ENCODE measurements at regions not wholly inside any gene's neighbourhood (a gene's known extent, or its start where the extent isn't known, plus 50 kb on each side); places are given as distances from the start of the nearest gene placed in this dataset.
"Not testable (repeated sequence)": the region's sequence is repeated elsewhere in the genome, so short reads cannot be mapped to it uniquely, and the experiment has no call there.

DNA sequence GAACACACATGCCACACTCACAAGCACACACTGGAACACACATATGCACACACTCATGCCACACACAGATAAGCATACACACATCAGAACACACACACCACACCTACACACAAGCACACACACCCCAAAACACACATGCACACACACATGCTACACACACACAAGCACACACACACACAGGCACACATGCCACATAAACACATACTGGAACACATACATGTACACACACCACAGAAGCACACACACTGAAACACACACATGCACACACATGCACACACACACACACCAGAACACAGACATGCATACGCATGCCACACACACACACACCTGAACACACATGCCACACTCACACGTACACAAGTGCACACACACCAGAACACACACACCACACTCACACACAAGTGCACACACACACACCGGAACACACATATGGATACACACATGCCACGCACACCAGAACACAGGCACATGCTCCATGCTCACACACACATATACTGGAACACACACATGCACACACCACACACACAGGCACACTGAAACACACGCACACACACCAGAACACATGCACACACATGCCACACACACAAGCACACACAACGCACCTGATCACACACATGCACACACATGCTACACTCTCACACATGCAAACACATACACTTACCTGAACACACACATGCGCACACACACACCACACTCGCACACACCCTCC lies 78.0 kb upstream of the IRX4 start:
- no peak for DNase-seq (ENCODE audit: low spot score)

DNA sequence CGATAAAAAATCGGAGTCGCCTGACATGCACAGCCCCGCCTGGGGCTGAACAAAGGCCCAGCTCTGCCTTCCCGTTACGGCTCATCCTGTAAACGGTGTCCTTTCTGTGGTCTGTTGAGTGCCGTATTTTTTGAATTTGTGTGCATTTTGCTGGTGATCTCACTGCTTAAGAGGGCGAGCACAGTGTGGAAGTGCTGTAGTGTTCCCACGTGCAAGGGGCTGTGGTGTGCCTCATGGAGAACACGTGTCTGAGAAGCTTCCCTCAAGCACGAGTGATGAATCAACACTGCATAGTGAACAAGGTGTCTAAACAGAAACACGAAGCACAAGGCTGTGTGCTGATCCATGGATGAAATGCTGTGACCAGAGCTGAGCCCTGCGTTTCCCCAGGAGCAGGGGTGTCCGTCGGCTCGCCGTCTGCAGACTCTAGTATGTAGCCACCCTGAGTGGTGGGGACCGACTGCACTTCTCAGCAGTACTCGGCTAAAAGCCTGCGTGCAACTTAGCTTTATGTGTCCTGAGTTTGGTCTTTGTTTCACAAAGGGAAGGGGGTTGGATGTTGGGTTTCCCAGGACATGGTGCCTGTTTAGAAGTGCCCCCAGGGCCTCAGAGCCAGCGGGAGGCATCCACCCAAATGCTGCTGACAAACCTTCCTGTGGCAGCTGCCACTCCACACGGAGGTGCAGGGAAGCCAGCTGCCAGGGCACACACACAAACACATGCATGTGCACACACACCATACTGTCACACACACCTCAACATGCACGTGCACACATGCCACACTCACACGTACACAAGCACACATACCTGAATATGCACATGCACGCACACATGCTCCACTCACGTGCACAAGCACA lies 77.2 kb upstream of the IRX4 start:
- no peak for DNase-seq (ENCODE audit: low spot score)

DNA sequence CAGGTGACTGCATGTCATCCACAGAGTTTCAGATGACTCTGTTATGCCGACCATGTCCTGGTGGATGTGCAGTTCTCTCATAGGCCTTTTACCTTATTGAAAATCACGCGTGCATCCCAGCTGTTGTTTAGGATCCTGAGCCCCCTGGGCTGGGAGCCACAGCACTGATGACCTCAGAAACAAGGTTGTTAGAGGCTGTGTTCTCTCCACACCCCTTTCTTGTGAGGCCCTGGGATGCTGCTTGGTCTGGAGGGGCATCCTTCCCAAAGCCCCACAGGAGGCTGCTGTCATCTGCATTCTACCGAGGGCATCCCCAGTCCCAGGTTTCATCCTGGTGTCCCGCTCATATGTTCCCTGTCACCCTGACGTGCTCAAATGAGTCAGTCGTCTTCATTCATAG lies 76.5 kb upstream of the IRX4 start:
- DNase-seq (ENCODE audit: low spot score) = no peak

DNA sequence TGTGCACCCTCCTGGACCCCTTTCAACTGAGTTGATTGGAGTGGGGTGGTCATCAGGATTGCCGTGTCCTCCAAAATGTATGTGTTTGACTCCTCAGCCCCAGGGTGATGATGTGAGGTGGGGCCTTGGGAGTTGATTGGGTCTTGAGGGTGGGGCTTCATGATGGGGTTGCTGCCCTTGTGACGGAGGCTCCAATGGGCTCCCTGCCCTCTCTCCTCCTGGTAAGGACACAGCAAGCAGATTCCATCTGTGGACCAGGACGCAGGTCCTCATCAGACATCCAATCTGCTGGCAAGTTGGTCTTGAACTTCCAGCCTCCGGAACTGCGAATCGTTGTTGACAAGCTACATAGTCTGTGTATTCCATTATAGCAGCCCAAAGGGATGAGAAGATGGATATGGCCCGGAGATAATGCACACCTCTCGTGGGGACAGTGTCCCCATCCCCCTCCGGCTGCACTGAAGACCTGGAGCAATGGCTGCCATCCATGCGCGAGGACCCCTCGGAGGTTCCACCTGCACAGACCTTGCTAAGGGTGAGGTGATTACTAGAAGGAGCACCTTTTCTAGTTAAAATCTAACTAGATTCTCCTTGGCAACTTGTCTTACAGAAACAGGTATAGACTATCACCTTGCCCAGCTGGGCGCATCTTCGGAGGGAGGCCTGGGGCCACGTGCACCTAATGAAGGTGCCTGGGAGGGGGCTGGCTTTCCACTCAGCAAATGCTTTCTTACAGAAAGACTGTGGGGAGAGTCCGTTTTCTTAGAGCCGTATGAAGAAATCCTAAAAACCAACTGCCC lies 75.7 kb upstream of the IRX4 start:
- DNase-seq (ENCODE audit: low spot score) = no peak

DNA sequence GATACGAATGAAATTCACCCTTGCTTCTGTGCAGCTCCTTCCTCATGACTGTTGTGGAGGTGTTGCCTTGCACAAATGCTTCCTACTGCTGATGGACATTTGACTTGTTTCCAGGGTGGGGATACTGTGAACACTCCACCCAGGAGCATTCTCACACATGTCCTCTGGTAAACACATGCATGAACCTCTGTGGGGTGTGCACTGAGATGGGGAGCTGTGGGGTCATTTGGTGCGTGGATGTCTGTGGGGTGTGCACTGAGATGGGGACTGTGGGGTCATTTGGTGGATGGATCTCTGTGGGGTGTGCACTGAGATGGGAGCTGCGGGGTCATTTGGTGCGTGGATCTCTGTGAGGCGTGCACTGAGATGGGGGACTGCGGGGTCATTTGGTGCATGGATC lies 72.9 kb upstream of the IRX4 start:
- DNase-seq (ENCODE audit: low spot score) = no peak

DNA sequence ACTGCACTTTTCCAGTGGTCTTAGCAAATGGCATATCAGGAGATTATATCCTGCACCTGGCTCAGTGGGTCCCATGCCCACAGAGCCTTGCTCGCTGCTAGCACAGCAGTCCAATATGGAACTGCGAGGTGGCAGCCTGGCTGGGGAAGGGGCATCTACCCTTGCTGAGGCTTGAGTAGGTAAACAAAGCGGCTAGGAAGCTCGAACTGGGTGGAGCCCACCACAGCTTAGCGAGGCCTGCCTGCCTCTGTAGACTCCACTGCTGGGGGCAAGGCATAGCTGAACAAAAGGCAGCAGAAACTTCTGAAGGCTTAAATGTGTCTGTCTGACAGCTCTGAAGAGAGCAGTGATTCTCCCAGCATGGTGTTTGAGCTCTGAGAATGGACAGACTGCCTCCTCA lies 71.0 kb upstream of the IRX4 start:
- not testable (repeated sequence) for DNase-seq (ENCODE audit: low spot score)

DNA sequence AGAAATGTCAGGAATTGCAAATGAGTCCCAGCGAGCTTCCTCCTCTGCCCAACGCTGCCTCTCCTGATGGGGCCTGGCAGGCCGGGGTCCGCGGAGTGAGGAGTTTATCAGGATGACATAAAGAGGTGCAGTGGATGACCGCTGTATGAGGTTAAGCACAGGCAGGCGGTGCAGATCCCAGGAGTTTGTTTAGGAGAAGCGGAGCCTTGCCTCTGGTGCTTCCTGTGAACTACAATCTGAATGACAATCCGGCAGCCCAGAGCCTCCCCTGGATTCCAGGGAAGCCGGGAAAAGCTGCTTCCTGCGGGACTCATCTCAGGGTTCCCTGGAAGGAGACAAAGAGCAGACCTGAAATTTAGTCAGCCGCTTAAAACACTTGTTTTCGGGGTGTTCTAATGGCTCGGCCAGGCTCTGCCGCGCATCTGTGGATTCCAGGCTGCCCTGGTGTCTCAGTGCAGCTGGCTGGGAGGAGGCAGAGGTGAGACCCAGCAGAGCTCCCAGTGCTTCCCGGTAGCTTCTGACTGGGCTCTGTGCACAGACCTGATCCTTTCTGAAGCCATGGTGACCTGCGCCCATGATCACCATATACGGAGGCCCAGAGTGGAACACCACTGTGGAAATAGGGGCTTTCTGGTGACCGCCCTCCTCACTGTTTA lies 69.8 kb upstream of the IRX4 start:
- DNase-seq (ENCODE audit: low spot score) = no peak

DNA sequence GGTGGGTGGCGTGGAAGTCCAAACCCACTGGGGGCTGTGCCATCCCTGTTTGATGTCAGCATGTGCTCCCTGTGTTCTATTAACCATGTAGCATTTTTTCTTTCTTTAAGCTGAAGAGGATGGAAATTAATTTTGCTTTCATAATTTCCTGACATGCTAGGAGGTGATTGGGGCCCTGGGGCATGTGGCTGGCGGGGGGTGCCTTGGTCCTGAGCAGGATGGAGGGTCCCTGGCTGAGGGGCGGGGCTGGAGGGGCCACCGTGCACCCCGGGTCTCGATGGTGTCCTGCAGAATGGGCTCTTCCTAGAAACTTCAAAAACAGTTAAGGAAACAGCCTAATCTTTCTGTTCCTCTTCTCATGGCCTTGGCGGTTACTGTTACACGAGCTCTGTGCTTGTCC lies 69.3 kb upstream of the IRX4 start:
- DNase-seq (ENCODE audit: low spot score) = no peak

DNA sequence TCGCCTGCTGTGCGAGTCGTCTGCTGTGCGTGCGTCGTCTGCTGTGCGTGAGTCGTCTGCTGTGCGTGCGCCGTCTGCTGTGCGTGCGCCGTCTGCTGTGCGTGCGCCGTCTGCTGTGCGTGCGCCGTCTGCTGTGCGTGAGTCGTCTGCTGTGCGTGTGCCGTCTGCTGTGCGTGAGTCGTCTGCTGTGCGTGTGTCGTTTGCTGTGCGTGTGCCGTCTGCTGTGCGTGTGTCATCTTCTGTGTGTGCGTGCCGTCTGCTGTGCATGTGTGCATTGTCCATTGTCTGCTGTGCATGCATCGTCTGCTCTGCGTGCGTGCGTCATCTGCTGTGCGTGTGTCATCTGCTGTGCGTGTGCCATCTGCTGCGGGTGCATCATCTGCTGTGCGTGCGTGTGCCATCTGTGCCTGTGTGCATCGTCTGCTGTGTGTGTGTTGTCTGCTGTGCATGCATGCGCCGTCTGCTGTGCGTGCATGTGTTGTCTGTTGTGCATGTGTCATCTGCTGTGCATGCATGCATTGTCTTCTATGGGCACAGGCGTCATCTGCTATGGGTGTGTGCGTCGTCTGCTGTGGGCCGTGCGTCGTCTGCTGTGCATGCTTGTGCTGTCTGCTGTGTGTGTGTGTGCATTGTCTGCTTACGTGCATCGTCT lies 68.6 kb upstream of the IRX4 start:
- DNase-seq (ENCODE audit: low spot score) = no peak

DNA sequence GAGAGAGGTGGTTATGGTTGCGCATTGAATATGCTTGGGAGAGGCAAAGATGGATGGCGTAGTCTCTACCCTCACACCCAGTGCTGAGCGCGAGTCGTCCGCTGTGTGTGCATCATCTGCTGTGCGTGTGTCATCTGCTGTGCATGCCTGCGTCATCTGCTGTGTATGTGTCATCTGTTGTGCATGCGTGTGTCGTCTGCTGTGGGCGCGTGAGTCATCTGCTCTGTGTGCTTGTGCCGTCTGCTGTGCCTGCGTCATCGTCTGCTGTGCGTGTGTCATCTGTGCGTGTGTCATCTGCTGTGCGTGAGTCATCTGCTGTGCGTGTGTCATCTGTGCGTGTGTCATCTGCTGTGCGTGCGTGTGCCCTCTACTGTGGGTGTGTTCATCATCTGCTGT lies 68.0 kb upstream of the IRX4 start:
- no peak for DNase-seq (ENCODE audit: low spot score)

DNA sequence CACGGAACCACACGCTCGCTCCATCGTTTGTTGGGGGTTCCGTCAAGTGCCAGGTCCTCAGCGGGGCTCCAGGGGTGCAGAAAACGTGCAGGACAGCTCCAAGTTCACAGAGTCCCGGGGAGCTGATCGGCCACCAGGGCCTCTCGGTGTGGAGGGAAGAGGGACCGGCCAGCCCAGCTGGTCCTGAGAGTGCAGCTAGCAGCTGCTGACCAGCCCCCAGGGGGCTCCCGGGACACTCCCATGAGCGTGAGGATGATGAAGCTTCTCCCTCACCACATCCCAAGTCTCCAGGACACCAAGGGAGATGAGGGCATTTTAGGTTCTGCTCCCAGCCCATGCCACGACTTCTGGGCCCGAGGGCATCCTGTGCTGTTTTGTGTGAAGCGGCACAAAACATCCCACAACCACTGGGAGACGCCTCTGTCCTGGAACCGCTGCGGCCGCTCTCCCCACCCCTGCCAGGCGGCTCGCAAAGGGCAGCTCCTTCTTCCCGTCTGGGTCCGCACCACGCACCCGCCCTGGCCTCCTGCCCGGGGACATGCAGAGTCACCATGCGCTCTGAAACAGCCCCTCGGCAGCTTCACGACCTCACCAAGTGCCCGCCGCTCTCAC lies 67.5 kb upstream of the IRX4 start:
- DNase-seq (ENCODE audit: low spot score) = no peak

DNA sequence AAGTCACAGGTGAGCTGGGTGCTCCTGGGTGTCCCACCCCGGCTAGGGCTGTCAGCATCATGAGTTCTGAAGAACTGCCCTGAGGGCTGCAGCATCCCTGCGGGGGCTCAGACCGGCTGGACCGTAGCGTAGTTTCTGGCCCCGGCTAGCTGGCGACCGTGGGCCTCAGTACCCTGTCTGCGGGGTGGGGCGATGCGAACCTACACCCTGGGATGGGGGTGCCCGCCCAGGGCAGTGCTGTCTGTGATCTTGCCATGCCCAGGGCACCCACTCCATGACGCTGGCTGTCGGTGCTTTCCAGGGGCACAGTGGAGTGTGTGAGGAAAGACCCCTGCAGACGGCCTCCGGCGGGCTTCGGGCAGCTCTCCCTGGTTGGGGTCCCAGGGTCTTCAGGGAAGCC lies 66.5 kb upstream of the IRX4 start:
- no peak for DNase-seq (ENCODE audit: low spot score)

DNA sequence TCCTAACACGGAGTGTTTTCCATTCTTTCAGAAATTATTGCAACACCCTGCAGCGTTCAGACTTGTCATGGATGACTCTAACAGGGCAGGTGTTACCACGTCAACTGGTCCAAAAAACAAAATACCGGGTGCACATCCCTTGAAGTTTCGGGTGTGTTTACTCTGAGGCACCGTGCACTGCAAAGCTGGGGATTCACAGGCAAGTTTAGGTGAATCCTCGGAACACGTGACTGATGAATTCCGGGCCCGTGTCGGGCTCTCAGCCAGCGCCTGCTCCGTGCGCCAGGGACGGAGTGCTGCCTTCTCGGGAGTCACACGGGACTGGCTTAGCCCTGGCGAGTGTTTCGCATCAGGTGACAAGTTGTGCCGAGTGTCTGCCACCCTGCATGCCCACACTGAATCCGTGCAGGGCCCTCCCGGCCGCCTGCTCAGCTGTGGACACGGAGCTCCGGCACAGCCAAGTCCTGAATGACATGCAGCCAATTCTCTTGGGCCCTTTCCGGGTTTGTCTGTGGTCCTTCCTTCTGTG lies 66.0 kb upstream of the IRX4 start:
- no peak for DNase-seq (ENCODE audit: low spot score)

DNA sequence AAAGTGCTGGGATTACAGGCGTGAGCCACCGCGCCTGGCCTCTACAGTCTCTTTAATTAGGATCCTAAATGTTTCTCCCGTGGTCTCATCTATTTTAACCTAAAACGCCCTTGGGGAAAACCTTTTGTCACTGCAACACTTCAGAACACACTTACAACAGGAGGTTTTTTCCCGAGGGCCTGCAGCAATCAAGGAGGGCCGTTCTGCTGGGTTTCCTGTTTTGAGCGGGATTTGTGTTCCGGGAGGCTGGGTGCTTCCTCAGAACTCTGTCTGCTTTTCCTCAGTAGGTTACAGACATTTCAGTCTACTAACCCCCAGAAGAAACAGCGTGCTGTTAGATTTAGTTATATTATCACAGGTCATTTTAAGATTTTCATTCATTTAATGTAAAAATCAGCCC lies 65.4 kb upstream of the IRX4 start:
- no peak for DNase-seq (ENCODE audit: low spot score)

DNA sequence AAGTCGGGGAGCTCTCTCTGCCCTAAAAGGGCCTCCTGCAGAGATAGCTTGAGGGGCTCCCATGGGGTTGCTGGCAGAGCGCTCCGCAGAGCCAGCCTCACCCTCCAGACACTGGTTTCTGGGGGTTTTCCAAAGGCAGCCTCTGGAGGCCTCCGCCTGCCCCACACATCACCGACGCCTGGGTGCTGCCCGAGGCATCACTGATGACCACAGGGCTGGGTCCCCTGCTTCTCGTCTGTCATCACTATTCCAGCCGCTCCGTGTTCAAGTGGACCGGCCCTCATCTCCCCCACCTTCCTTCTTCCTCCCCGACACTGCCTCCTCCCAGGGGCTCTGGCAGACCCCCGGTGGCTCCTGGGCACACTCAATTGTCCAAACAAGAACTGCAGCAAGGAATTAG lies 64.1 kb upstream of the IRX4 start:
- no peak for DNase-seq (ENCODE audit: low spot score)

DNA sequence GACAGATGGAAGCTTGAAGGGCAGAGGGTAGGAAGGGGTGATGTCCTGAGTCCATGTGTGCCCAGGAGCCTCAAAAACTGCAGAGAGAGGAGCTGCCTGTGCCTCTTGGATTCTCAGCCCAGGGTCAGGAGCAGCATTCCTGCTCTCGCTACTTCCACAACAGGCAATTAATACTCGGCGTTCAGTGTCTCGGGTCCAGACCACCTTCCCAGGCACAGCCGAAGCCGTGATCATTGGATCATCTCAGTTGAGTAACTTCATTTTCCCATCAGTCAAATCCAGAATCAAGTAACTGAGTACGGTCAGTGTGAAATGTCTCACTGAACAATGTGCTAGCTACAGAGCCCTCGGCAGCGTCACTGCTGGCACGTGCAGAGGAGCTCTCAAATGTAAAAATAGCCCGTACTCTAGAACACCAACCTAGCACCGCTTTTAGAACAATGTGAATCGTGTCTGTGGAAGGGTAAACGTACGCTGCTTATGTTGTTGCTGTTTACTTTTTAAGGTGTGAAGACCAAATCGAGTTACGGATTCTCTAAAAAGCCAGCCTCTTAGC lies 63.5 kb upstream of the IRX4 start:
- no peak for DNase-seq (ENCODE audit: low spot score)

DNA sequence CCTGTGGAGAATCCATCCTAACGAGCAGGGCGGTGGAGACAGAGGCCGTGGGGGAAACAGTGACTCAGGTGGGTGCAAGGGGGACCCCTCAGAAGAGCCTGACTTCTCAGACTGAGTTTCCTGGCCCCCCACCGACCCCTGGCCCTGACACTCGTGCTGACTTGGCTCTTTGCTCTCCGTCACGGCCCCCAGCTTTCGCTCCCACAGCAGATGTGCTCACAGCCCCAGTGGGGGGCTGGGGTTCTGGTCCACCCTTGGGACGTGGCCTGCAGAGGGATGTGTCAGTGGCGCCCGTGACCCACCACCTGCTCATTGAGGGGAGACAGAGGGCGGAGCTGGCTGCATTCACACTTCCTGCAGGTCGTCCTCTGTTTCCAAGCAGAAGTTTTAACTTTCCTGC lies 62.9 kb upstream of the IRX4 start:
- DNase-seq (ENCODE audit: low spot score) = no peak

DNA sequence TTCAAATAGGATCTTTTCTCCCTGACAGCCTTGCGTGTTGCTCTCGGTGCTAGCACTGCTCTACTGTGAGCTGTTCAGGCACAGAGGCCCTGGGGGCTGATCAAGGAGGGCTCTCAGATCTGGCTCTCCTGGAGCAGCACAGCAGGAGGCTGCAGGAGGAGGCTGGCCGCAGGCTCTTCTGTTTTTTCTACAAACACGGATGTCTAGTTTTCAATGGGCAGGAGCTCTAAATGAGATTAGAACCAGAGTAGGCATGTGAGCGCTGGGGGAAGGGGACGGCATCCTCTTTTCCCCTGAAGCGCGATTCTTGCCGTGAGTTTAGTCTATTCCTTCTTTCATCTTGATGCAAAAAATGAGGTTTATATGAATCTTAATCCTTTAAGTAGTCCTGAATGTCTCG lies 61.7 kb upstream of the IRX4 start:
- no peak for DNase-seq (ENCODE audit: low spot score)

DNA sequence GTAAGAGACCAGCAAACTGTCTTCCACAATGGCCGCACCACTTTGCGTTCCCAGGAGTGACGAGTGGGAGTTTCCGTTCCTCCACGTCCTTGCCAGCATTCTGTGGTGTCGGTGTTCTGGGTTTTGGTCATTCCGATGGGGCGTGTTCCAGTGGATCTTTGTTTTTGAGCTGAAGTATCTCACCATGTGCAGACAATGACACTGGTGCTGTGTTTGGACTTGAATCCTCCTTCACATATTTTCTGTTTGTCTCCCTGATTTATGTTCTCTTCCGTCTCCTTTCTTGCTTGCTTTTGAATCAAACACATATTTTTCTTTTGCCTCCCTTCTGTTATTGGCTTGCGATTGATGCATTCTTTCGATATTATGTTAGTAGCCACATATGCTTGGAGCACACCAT lies 60.8 kb upstream of the IRX4 start:
- no peak for DNase-seq (ENCODE audit: low spot score)

DNA sequence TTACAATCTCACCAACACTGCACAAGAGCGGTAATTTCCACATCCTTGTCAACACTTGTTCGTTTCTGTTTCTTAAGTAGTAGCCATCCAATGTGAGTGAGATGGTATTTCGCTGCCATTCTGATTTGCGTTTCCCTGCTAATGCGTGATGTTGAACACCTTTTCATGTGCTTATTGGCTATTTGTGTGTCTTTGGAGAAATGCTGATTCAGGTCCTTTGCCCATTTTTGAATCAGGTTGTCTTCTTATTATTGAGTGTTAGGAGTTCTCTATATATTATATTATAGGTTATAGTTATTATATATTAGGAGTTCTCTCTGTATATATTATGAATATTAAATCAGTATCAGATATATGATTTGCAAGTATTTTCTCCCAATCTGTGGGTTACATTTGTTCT lies 59.9 kb upstream of the IRX4 start:
- no peak for DNase-seq (ENCODE audit: low spot score)
